Stimulated activated CD4-positive, alpha-beta T cell treated with anti-CD3 and anti-CD28 coated beads, Interleukin-15, amount 100 ng/mL, for 48 hours (primary cell): ENCODE measurements at regions not wholly inside any gene's neighbourhood (a gene's known extent, or its start where the extent isn't known, plus 50 kb on each side); places are given as distances from the start of the nearest gene placed in this dataset.

Source experiments
- DNase-seq, 2 donors: peaks; one replicate each; pipeline ENCODE4 v3.0.0-alpha.2; 2020; ENCODE audit warnings: low read depth in 2 of 2

DNA sequence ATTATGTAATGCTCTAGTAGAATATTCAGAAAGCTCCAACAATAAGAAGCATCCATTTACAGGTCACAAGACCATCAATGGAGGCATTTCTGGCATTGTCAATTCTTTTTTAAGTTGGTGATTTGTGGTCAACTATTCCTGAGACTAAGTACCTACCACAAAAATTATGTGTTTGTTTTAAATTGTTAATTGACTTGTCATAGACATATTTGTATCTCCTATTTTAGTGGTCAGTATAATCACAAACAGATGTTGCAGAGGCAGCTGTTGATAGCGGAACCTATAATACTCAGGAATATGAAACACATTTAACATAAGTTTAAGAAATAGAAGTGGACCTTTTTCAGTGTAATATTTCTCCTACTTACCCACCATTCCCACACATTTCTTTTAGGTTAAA, 430.1 kb downstream of the CCDC85A start:
- DNase-seq = no peak

DNA sequence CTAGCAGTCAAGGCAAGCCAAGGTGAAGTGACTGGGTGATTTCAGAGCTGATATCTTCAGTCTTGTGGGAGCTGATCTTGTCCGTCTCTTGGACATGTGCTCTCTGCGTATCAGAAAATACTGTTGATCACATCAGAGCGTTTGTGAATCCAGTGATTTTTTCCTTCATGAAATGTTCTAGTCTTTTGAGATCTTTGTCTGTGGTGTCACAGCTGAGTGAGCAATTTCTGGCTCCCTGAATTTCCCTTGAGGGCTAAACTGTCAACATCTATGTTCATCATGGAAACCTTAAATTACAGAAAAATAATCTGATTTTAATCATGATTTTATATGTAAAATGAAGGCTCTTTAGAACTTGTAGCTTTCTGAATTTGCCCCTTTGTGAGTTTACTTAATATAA, 432.0 kb downstream of the CCDC85A start:
- no peak for DNase-seq

DNA sequence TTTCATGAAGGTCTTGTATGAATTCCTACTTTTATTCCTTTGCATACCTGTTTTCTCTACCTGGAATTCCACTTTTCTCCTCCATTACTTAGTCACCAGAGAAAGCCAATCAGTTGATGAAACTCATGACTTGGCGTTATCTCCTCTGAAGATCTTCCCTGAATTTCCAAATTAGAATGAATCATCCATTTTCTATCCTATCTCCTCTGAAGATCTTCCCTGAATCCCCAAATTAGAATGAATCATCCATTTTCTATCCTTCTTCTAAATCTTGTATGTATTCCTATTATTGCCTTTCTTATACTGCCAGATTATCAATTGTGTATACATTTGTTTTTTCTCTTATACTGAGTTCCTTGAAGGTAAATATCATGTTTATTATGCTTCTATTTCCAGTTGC, 440.4 kb downstream of the CCDC85A start:
- no peak for DNase-seq

DNA sequence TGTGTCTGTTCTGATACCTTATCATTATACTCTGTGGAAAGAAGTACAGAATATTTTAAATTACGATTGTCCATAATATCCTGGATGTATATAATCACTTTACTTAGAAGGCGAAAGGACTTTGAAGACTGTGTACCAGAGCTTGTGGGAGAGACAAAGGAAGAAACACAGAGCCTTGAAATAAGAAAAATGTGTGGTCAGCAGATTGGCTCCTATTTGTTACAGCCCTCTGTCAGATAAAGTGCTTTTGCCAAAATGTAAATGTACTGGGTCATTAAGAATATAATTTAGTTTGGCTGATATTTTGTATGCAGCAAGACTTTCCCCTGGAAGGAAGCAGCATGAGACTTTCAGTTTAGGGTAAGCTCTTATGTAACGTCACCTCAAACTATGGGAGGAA, 443.1 kb downstream of the CCDC85A start:
- no peak for DNase-seq

DNA sequence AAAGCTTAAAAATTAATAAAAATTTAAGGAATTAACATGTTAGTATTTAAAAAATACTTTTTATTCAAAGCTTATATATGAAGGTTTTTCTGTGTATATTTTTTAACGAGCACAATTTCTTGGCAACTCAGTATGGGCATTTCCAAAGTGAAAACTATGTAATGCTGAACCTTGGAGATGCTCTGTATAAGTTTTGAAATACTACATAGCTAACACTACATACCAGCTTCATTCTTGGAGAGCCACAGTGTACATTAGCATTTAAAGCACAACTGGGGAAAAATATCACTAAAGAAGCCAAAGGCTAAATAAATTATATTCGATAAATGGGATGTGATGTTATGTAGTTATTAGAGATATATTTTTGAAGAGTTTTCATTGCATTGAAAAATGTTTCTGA, 446.5 kb downstream of the CCDC85A start:
- DNase-seq = no peak

DNA sequence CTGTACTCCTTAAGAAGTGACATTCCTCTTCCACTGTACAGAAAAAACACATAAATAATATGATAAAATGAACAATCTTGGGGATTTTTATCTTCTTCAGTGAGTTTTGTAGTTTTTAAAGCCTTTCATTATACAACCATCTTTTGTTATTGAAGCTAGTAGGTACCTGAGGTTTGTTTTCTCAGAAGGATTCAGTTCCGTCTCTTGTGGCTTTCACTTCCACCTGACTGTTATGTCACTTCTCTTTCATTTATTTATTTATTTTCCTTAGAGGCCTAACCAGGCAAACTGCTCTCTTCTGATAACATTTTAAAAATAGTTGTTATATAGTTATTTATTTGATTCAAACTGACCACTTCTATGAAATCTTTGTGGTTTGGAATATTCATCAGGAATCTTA, 464.2 kb downstream of the CCDC85A start:
- DNase-seq = no peak

DNA sequence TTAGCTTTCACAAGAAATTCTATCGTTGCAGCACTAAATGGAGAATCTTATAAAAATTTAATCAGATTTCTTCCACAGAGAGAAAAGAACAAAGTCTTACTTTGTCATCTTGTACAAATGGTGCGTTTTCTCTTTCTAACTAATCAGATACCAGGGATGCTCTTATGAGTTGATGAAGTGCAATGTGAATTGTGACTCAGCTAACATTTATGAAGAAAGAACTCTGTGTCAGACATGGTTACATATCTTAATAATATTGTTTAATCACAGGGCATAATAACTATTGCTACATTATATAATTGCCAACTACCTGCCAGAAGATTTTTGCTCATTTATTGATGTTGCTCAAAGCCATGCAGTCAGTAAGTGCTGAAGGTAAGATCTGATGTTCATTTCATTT, 465.0 kb downstream of the CCDC85A start:
- no peak for DNase-seq

DNA sequence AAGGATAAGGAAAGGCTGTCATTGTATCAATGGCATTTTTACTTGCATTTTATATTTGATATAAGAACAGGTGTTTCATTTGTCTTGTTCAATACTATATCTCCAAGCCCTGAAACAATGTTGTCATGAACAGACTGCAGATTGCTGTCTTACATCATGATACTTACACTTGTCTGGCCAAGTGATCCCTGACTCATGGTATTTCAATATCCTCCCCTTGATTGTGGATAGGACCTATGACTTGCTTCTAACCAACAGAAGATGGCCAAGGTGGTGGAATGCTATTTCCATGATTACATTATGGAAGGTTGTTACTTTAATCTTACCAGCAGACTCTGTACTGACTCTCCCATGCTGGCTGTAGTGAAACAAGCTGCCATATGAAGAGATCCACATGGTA, 471.1 kb downstream of the CCDC85A start:
- DNase-seq = no peak

DNA sequence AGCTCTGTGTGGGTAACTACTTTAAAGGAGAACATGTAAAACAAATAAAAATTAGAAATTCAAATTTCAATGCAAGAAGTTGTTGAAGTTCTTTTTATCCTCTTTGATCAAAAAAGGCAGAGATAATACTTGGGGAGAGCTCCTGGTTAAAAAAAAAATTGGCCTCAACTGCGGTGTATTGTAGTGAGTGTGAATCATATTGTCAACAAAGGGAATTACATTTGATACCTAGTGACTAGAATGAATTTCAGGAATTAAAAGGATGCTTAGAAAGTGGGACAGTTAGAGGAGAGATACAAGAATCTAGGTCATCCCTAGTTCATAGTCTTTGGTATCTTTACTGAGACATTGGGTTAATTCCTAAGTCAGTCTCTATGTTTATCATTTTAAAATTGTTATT, 473.0 kb downstream of the CCDC85A start:
- DNase-seq = no peak

DNA sequence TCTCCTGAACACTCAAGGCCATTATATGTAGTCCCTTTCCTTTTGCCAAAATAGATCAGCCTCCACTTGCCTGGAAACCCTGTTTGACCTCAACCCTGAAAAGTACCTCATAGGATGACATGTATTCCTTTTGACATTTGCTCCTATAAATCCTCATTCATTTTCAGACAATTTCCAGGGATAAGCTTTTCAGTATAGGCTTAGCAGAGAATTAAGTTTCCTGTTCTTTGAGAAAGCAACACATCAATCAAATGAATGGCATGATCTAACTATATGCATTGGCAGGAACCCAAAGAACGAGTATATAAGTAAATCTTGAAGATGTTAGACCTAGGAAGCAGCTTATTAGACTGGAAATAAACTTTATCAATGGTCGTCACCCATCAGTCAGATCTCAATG, 483.0 kb downstream of the CCDC85A start:
- DNase-seq = no peak

DNA sequence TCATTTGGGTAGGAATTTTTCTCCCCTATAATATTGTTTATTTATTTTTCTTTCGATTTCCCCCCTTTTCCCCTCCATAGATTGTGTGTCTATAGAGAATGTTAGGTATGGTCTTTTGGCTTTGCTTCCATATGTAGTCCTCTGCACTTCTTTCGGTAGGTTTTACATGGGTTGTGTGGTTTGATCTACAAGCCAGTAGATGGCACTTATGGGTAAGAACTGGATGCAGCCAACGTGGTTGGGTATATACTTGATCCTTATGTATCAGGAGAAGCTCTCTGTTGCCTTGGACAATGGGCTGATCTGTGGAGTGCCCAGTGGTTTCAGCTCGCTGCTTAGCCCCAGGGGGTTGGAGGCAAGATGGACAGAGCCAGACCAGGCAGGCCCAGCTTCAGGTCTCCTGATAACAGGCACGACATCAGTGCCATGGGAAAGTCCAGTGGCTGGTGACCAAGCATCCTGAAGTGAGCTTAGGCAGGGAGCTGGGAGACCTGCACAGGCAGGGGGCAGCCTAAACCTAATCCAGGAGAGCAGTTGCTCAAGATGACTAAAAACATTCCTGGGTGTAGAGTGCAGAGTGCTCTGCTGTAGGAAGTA, 488.3 kb downstream of the CCDC85A start:
- no peak for DNase-seq

DNA sequence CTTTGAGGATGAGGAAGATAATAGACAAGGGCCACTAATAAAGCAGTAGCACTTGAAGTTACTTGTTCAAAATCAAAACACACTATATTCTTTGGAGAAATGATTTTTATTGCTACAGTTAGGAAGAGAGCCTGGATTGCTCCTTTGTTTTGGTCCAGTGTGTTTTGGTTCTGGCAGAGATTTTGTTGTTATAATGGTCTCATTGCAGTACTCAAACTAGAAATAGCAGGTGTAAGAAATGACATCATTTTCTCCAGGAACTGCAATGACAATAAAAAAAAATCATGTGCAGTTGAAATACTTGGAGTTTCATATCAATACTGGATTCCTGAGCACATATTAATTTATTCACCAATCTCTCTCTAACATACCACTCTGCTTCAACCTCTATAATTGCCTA, 490.3 kb downstream of the CCDC85A start:
- no peak for DNase-seq

DNA sequence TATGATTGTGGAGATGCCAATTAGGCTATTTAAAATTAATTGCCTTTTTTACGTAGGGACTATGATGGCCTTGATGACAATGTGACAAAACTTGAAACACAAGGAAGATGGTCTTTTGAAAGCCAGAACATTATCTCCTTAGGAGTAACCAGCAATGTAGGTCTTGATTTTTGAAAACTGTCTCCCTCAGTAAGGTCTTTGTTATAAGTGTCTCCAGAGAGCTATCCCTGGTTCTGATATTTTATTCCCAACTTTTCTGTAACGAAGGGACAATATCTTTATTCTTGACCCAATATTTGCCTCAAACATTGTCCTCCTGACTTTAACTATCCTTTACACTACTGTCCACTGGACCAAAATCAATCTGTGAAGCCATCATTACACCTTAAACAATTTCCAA, 493.2 kb downstream of the CCDC85A start:
- DNase-seq = no peak

DNA sequence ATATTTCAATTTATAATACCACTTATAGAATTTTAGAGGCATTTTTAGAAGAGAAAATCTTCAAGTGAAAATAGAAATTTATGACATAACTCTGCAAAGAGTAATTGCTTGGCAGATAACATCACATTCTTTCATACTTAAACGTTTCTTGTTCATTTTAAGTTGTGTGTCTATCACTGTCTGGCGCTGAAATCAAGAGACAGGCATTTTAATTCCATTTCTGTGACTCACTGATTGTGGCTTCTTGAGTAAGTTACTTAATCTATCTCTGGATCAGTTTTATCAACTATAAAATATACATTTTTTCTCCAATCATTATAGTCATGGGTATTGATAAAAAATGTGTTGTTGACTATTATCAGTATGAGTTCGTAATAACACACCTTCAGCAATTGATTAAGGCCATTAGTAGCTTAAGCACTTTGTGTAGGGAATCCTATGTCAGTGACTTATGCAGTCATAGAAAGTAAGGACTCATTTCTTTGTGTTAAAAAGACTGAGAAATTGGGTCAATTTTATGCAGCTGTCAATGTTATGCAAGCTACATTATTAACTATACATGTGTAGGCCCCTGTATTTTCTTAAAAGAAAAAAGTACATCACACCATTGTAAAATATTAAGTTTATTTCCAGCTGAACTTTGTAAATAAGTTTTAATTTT, 497.3 kb downstream of the CCDC85A start:
- DNase-seq = no peak

DNA sequence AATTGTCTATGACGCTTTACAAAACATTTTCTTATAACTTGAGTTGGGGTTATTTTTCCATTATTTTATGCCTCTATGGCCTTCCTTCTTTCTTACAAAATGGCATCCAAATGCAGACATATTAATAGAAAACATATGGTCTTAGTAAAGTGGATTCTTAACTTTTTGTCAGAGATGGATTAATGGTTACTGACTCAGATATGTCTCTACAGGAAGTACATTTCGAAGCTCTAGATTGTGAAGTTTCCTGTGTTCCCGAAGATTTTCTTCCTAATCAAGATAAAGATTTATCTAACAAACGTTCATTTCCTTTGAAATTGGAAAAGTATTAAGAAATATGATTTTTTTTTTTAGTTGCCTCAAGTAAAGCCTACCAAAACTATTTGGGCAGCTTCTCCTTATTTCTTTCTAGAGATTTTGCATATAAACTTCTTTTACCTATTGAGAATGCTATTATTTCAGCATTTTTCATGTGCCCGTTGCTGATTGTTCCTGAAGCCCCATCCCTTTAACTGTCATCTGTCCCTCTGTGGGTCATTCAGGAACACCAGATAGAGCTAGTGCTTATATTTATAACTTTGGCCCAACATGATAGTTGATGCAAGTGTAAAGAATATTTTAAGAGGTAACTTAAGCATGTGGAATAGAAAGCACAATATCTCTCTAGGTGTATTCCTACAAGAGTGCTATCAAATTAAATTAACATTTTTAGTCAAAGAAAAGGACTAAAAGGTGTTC, 498.0 kb downstream of the CCDC85A start:
- no peak for DNase-seq

DNA sequence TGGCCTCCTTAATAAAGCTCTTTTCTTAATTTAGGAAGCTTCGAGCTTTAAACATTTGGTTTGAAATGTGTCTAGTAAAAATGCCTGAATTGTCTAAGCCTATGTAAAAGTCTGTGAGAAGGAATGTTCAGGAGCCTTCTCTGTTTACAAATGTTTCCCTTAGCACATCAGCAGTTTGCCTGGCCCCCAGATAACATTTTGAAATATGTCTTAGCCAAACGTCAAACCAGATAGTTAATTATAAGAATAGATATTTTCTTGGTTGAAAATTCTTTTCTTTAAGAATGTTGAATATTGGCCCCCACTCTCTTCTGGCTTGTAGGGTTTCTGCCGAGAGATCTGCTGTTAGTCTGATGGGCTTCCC, 498.6 kb downstream of the CCDC85A start:
- DNase-seq = no peak

DNA sequence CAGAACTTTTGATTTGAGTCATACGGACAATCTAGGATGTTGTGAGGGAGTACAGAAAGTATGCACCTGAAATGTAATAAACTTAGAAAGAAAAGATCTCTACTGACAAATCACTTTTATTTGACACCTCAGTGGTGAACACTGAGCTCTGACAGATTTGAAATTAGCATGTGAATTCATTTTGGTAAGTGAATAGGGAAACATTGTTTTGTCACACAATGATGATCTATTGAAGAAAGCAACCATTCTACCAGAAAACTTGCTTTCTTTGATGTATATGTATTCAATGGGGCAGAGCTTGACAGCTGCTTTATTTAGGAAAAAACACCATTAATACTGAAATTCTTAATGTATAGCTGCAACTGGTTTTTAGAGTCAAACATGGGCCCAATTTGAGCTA, 500.5 kb downstream of the CCDC85A start:
- no peak for DNase-seq

DNA sequence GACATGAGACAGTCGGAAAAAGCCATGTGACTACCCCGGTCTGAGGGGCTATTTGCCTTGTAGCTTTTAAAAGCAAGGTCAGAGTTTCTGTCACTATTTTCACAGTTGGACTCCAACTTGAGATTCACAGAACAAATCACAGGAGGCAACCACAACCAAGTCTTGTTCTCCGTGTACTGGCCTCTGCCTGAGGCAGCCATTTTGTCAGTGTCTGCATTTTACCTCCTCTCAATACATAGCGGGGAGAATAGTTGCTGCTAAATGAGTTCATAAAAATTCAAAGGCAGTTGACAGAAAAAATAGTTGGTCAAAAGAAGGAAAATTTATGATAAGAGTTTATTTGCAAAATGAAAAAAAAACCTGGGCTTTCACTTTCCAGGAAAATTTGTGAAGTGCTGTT, 501.4 kb downstream of the CCDC85A start:
- DNase-seq = no peak

DNA sequence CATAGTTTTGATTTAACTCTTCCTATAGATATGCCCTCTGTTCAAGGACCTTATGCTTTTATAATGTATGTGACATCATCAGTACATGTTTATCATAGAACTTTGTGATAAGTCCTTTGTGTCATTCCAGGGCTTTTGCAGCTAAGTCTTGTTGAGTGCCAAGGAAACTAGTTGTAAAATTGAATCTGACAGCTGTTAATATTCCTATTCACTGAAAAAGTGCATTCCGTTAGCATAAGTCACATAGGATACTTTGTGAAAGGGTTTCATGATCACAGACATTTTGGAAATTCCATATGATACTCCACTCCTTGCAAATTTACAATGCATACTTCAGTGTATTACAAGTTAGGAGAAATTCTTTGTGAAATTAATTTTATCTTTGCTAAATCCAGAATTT, 503.4 kb downstream of the CCDC85A start:
- no peak for DNase-seq

DNA sequence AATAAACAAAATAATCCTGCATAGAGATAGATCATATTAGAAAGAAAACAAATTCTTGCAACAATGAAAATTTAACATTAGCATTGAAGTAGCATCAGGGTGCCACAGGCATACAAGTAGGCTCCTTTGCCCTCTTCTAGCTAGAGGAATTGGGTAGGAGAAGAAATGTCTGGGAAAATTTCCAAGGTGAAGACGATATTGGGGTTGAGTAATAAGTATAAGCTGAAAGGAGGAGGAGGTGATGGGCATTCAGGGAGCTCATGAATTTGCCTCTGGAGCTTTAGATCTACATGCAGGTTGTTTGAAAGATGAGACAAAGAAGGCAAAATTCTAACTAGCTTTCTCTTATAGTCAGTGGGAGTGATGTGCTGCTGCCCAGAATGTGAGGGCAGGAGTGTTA, 504.9 kb downstream of the CCDC85A start:
- no peak for DNase-seq

DNA sequence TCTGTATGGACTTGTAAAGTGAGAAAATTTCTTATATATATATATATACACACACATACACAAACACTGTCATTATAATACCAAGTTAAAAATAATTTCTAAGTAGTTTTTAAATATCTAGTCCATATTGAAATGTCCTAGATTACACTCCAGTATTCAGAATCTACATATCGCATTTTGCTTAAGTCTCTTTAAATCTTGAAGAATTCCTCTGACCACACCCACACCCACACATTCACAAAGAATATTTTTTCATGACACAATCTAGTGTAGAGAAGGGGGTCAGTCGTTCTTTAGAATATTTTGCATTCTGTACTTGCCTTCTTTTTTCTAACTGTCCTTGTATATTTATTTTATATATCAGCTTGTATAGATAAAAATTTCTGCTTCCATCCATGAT, 509.7 kb downstream of the CCDC85A start:
- DNase-seq = no peak

DNA sequence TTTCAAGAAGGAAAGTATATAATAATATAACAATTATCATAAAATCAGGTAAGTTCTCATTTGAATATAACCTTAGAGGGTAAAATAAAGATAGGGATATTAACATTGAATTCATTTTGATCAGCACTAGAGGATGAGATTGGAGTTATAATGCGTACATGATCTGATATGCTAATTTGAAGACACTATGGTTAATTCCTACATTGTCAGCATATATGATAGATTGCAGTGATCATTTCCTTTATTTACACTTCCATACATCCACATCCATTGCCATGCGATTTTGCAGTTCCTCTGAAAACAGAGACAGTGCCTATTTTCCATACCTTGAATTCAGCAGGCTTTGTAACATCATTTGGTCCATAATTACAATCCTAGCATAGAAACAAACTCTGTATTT, 519.2 kb downstream of the CCDC85A start:
- DNase-seq = no peak

DNA sequence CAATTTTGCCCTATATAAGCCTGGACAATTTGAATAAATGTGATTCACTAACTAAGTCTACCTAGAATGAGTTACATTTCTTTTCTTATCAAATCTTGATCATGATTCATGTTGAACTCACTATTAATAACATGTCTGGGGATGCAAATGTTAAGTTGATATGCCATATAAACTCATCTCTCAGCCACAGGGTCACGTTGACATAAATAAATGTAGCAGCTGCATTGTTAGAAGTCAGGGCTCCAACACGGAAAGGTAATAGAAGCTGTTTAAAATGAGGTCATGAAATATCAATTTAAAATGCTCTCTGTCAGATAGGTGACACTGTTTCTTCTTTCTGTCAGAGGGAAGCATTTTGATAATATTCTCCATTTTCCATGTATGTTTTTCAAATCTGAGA, 521.9 kb downstream of the CCDC85A start:
- DNase-seq = no peak

DNA sequence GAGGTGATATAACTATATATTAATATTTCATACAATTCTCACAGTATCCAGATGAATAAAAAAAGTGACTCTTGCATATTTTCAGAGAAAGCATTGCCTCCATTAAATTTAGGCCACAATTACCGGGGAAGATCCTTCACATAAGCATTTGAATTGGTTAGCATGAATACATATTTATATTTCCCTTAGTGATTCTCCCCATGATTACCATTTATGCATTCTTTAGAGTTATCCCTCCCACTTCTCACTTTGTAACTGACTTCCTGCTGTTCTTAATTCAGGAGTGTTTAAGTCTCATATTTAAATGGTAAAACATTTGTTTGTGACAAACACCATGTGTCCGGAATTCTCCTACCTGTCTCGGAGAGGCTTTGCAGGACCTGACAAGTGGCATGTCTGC, 523.4 kb downstream of the CCDC85A start:
- no peak for DNase-seq
